ENCODE measurements at regions not wholly inside any gene's neighbourhood (a gene's known extent, or its start where the extent isn't known, plus 50 kb on each side); places are given as distances from the start of the nearest gene placed in this dataset.

DNA sequence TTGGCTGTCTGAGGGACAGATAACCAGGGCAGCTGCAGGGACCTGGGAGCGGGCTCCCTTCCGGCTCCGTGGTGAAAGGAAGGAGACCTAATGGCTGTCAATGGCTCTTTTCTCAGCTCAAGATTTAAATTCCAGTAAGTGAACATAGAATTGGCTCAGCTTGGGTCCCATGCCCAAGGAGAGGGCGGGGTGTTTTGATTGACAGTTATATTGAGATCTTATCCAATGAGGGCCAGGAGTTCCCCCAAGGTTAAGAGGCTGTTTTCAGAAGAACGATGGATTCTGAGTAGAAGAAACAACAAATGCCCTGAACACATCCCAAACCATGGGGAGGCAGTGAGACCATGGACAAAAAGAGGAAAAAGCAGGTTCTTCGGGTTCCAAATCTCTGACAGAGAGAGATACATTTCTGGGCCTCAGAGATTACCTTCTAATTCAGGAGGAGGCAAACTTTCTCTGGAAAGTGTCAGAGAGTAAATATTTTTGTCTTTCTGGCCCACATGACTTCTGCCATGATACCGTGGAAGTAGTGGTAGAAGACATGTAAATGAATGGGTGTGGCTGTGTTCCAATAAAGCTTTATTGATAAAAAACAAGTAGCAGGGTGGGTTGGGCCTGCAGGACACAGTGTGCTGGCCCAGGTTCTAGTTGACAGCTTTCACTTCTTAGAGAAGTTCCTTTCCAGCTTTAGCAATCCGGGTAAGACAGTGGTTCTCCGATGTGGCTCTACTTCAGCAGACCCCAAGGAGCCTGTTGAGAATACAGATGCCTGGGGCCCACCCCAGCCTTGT, 219.6 kb downstream of the RPS24 start:
- Histone ChIP-seq H3K79me2 (ENCODE audit: insufficient read depth) (no peaks in the 10 kb centered on the region), H3K4me2 (no peak overlapping the region), H3K4me3 (ENCODE audit: low read depth in 2 of 2, low read length in 1 of 2) (no peak overlapping the region), H3K27ac (ENCODE audit: low read depth in 2 of 2, low read length in 1 of 2) (no peak overlapping the region), H4K20me1 (ENCODE audit: insufficient read depth) (no peaks in the 10 kb centered on the region), H2AFZ (ENCODE audit: low read depth) (no peak overlapping the region), H3K27me3 (ENCODE audit: insufficient read depth) (no peaks in the 10 kb centered on the region), H3F3A (replicated peaks; ENCODE audit: insufficient read depth) (peaks cover 12% of the 10 kb centered on the region), H3K9me2 (no peaks in the 10 kb centered on the region), H3K36me3 (replicated peaks in 1 of 2; ENCODE audit: control insufficient read depth in 1 of 2, insufficient read depth in 2 of 2, low read length in 1 of 2) (no peaks in the 10 kb centered on the region), H3K9ac (no peak overlapping the region), H3K4me1 (ENCODE audit: control insufficient read depth in 1 of 2, insufficient read depth in 2 of 2, low read depth in 1 of 2, low read length in 1 of 2) (peaks cover 15 to 30% of the 10 kb centered on the region in 2 experiments; a peak in 3 of 4 replicates), H3K9me3 (no peaks in the 10 kb centered on the region)
- WGBS (ENCODE audit: low lambda C conversion rate) = 92% methylated on average over 8 of the region's 9 CpGs
- TF ChIP-seq, protein P1, sequence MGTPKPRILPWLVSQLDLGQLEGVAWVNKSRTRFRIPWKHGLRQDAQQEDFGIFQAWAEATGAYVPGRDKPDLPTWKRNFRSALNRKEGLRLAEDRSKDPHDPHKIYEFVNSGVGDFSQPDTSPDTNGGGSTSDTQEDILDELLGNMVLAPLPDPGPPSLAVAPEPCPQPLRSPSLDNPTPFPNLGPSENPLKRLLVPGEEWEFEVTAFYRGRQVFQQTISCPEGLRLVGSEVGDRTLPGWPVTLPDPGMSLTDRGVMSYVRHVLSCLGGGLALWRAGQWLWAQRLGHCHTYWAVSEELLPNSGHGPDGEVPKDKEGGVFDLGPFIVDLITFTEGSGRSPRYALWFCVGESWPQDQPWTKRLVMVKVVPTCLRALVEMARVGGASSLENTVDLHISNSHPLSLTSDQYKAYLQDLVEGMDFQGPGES (IDR thresholded peaks at IDR 0.05; ENCODE audit: low read depth, low read length) = no peak
- no peak for TF ChIP-seq NRF1 (IDR thresholded peaks at IDR 0.05; ENCODE audit: low read depth, low read length)
- TF ChIP-seq EP300 (IDR thresholded peaks at IDR 0.05; ENCODE audit: borderline replicate concordance in 1 of 2, low read depth in 1 of 2, low read length in 1 of 2) = no peak
- TF ChIP-seq TEAD4 (IDR thresholded peaks at IDR 0.05; ENCODE audit: borderline replicate concordance, insufficient read depth) = no peak
- TF ChIP-seq, protein P2, sequence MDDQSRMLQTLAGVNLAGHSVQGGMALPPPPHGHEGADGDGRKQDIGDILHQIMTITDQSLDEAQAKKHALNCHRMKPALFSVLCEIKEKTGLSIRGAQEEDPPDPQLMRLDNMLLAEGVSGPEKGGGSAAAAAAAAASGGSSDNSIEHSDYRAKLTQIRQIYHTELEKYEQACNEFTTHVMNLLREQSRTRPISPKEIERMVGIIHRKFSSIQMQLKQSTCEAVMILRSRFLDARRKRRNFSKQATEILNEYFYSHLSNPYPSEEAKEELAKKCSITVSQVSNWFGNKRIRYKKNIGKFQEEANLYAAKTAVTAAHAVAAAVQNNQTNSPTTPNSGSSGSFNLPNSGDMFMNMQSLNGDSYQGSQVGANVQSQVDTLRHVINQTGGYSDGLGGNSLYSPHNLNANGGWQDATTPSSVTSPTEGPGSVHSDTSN (IDR thresholded peaks at IDR 0.05) = no peak
- no peak for TF ChIP-seq RCOR1 (IDR thresholded peaks at IDR 0.05; ENCODE audit: low read length)
- no peak for TF ChIP-seq EZH2phosphoT487 (IDR thresholded peaks at IDR 0.05; ENCODE audit: borderline replicate concordance, low read depth)
- no peak for TF ChIP-seq TAF1 (IDR thresholded peaks at IDR 0.05; ENCODE audit: borderline replicate concordance, low read depth, low read length)
- no peak for TF ChIP-seq POLR2AphosphoS5 (IDR thresholded peaks at IDR 0.05; ENCODE audit: low read depth, low read length)
- TF ChIP-seq REST (IDR thresholded peaks at IDR 0.05; ENCODE audit: low read depth, low read length) = no peak
- no peak for TF ChIP-seq NFIC (IDR thresholded peaks at IDR 0.05; ENCODE audit: borderline replicate concordance)
- TF ChIP-seq SIN3A (IDR thresholded peaks at IDR 0.05; ENCODE audit: borderline replicate concordance, low read depth, low read length) = no peak
- TF ChIP-seq RFX5 (IDR thresholded peaks at IDR 0.05; ENCODE audit: low read length) = no peak
- TF ChIP-seq RXRA (IDR thresholded peaks at IDR 0.05; ENCODE audit: borderline replicate concordance, low read depth) = no peak
- no peak for TF ChIP-seq CHD2 (IDR thresholded peaks at IDR 0.05; ENCODE audit: low read length, partially characterized antibody)
- no peak for TF ChIP-seq CTCF (IDR thresholded peaks at IDR 0.05)
- TF ChIP-seq YY1 (IDR thresholded peaks at IDR 0.05; ENCODE audit: low read depth) = no peak
- TF ChIP-seq SMC3 (IDR thresholded peaks at IDR 0.05; ENCODE audit: low read depth, low read length) = no peak
- TF ChIP-seq MXI1 (IDR thresholded peaks at IDR 0.05; ENCODE audit: low read depth, low read length) = no peak
- DNase-seq = no peak
- POLR2A ChIA-PET = no interaction called here
- CTCF ChIA-PET = interaction anchor here (1.3 to 2.1 kb wide), 2 partner anchors 21 to 206 kb away, joined by 4 to 5 read pairs; no protein-coding TSS in a partner anchor
